Stimulated activated effector memory CD8-positive, alpha-beta T cell treated with anti-CD3 and anti-CD28 coated beads, Interleukin-12 subunit alpha, Interleukin-12 subunit beta, amount 100 ng/mL, for 72 hours (primary cell): ENCODE measurements at regions not wholly inside any gene's neighbourhood (a gene's known extent, or its start where the extent isn't known, plus 50 kb on each side); places are given as distances from the start of the nearest gene placed in this dataset.
A peak's percentile ranks its signal among the peaks of the same experiment; 100 is the strongest.
"Not testable (repeated sequence)": the region's sequence is repeated elsewhere in the genome, so short reads cannot be mapped to it uniquely, and the experiment has no call there.

Experiments
- ATAC-seq: fragments of 150-1000 bp; cut with Tn5 transposase; 2 replicates; pipeline ENCODE4 v1.10.0; 2021
- DNase-seq, 2 donors: peaks; one replicate each; pipeline ENCODE4 v3.0.0; 2021 to 2022; ENCODE audit warnings: low spot score in 2 of 2
- H3K27ac Mint-ChIP-seq: one replicate; pipeline ENCODE4 v1.8.0; 2022; ENCODE audit warnings: mild to moderate bottlenecking, mixed read lengths
- H3K36me3 Mint-ChIP-seq: one replicate; pipeline ENCODE4 v1.8.0; 2022; ENCODE audit warnings: mild to moderate bottlenecking, mixed read lengths
- H3K4me1 Mint-ChIP-seq: one replicate; pipeline ENCODE4 v1.8.0; 2022; ENCODE audit warnings: mixed read lengths
- H3K4me3 Mint-ChIP-seq: one replicate; pipeline ENCODE4 v1.8.0; 2022; ENCODE audit warnings: mild to moderate bottlenecking, mixed read lengths
- H3K9me3 Mint-ChIP-seq: one replicate; pipeline ENCODE4 v1.8.0; 2022; ENCODE audit warnings: mixed read lengths

DNA sequence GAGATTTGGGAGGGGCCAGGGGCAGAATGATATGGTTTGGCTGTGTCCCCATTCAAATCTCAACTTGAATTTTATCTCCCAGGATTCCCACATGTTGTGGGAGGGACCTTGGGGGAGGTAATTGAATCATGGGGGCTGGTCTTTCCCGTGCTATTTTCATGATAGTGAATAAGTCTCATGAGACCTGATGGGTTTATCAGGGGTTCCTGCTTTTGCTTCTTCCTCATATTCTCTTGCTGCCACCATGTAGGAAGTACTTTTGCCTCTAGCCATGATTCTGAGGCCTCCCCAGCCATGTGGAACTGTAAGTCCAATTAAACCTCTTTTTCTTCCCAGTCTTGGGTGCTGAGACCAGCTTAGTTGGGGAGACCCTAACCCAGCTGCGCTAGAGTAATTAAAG, 462.9 kb downstream of the REEP3 start:
- H3K4me1 Mint-ChIP-seq, DNase-seq, H3K27ac Mint-ChIP-seq, H3K36me3 Mint-ChIP-seq, H3K9me3 Mint-ChIP-seq, ATAC-seq, H3K4me3 Mint-ChIP-seq: not testable (repeated sequence)

DNA sequence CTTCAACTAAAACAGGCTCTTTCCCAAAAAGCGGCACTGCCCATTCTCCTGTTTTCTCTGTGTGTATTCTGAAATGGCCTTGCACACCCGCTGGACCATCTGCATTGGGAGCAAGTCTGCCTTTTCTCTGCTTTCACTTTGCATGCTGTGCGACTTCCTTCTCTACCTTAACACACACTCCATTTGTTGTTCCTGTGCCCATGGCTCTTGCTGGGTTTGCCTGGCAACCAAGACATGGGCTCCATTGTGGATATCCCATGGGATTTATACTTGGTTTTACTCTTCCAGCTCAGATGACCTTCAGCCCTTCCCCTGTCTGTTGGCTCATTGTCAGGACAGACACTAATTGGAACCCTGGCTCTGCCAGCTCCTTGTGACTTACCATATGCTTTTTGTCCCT, 465.3 kb downstream of the REEP3 start:
- no peaks in the 10 kb centered on the region for H3K36me3 Mint-ChIP-seq
- DNase-seq: no peak
- H3K4me1 Mint-ChIP-seq: no peaks in the 10 kb centered on the region
- H3K9me3 Mint-ChIP-seq: peaks cover 5% of the 10 kb centered on the region
- ATAC-seq: no peak
- H3K4me3 Mint-ChIP-seq: no peak overlapping the region
- no peak overlapping the region for H3K27ac Mint-ChIP-seq

DNA sequence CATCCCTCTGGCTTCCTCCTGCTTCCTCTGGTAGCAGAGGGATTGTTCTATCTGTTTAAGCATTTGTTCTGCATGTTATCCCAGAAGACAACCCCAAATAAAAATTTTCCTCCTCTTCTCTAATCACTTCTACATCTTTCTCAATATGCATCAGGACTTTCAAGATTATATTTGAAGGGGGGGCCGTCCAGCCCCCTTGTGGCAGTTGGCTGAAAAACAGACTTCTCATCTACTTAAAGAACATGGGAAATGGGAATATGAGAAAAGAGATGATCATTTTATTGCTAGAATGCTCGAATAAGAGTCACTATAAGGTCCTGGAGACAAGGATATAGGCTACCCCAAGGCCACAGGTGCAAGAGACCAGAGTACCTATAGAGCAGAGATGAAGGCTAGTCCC, 466.0 kb downstream of the REEP3 start:
- Mint-ChIP-seq H3K27ac (no peak overlapping the region), H3K9me3 (peaks cover 5% of the 10 kb centered on the region), H3K4me3 (no peak overlapping the region), H3K36me3 (no peaks in the 10 kb centered on the region), H3K4me1 (no peaks in the 10 kb centered on the region)
- no peak for DNase-seq
- ATAC-seq: no peak

DNA sequence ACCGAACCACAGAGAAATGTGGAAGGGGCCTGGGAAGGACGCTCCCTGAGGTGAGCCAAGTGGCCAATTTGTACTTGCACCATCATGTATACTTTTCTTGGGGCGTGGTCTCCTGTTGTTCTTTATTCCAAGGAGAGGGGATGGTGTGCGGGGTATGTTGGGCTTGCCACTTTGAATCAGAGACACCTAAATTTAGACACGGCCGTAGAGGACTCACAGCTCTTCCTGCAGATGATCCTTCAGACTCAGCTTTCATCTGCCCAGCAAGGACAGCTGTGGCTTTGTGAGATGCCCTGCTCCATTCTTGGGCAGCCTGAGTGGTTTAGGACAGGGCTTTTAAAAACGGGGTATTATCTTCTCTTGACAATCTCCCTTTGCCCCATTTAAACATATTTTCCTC, 473.2 kb downstream of the REEP3 start:
- no peak for ATAC-seq
- no peak overlapping the region for H3K27ac Mint-ChIP-seq
- H3K4me1 Mint-ChIP-seq: no peaks in the 10 kb centered on the region
- no peak overlapping the region for H3K4me3 Mint-ChIP-seq
- H3K36me3 Mint-ChIP-seq: no peaks in the 10 kb centered on the region
- no peak for DNase-seq
- peaks cover under 1% of the 10 kb centered on the region for H3K9me3 Mint-ChIP-seq

DNA sequence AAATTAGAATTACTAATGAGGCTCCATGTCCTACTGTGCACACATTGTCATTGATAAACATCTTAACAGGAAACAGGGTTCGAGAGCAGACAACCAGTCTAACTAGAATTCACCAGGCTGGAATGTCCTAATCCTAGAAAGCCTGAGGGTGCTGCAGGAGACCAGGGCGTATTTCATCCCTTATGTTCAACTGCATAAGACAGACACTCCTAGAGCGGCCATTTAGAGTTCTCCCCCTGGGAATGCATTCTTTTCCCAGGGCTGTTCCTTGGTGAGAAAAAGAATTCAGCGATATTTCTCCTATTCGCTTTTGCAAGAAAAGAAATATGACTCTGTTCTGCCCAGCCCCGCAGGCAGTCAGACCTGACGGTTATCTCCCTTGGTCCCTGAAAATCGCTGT, 486.0 kb downstream of the REEP3 start:
- Mint-ChIP-seq H3K9me3 (peaks cover 23% of the 10 kb centered on the region), H3K27ac (no peak overlapping the region), H3K4me3 (no peak overlapping the region), H3K4me1 (no peaks in the 10 kb centered on the region), H3K36me3 (no peaks in the 10 kb centered on the region)
- DNase-seq (no peak), ATAC-seq (no peak)

DNA sequence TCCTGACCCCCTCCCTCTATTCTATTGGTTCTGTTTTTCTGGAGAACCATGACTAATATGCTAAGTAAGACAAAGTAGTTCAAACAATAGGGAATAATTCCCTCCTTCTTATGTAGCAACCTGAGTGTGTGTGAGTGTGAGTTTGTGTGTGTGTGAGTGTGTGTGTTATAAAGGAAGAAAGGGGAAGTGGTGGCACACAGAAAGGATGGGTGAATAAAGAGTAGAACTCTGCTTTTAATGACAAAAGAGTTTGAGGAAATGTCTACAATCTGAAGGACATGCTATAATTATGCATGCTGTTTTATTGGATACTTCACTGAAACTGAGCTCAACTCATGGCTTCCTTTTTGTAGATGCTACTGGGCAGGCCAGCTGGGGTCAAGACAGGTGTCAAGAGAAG, 489.5 kb downstream of the REEP3 start:
- no peaks in the 10 kb centered on the region for H3K36me3 Mint-ChIP-seq
- no peak overlapping the region for H3K27ac Mint-ChIP-seq
- no peaks in the 10 kb centered on the region for H3K4me1 Mint-ChIP-seq
- no peak for DNase-seq
- ATAC-seq: no peak
- H3K4me3 Mint-ChIP-seq: no peak overlapping the region
- peaks cover 17% of the 10 kb centered on the region for H3K9me3 Mint-ChIP-seq

DNA sequence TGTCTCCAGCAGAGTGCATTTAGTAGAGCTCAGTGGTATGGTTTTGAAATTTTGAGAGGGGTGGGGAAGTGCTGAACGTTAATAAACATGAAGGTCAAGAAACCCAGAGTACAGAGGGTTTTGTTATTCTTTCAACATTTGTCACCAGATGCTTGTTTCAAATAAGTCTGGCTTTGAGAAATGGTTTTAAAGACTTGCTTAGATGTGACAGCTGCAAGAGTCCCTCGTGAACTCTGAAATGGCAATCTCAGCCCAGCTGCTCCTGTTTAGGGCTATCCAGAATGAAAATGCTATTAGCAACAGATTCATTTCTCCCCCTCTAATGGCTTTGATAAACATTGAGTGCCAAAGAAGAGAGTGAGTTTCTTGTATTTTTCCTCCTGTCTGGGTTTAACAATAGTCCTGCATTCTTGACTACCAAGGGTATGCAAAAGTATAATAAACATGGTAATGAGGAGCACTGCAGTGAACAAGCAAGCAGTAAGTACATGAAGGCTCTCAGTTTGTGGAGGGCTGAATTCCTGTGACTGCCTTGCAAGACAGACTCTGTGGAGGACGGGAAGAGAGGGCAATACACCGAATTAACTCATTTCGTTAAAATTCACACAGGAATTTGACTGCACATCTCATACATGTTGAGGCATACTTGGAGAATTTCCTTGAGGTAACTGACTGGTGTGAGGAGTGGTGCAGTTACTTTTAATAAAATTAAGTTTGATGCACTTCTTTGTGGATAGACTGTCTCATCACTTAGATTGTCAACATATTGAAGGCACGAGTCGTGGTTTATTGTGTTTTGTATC, 490.9 kb downstream of the REEP3 start:
- Mint-ChIP-seq H3K9me3 (peaks cover 10% of the 10 kb centered on the region), H3K27ac (no peak overlapping the region), H3K4me1 (no peaks in the 10 kb centered on the region), H3K4me3 (no peak overlapping the region), H3K36me3 (no peaks in the 10 kb centered on the region)
- DNase-seq (no peak), ATAC-seq (no peak)

DNA sequence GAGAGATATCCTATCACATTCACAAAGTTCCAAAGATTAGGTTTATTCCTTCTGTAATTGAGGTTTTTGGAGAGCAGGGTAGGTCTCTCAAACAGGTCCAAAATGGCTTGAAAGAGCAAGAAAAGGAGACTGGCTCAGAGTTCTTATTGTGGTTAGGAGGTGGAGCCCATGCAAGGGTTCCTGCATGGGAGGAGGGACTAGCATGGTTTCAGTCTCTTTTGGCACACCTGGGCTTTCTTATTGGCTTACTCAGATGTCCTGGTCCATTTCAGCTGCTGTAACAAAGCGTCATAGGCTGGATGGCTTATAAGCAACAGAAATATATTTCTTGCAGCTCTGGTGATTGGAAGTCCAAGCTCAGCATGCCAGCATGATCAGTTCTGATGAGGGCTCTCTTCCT, 493.1 kb downstream of the REEP3 start:
- ATAC-seq (no peak), DNase-seq (no peak)
- Mint-ChIP-seq H3K4me3 (no peak overlapping the region), H3K36me3 (no peaks in the 10 kb centered on the region), H3K27ac (no peak overlapping the region), H3K9me3 (peaks cover 10% of the 10 kb centered on the region), H3K4me1 (no peaks in the 10 kb centered on the region)

DNA sequence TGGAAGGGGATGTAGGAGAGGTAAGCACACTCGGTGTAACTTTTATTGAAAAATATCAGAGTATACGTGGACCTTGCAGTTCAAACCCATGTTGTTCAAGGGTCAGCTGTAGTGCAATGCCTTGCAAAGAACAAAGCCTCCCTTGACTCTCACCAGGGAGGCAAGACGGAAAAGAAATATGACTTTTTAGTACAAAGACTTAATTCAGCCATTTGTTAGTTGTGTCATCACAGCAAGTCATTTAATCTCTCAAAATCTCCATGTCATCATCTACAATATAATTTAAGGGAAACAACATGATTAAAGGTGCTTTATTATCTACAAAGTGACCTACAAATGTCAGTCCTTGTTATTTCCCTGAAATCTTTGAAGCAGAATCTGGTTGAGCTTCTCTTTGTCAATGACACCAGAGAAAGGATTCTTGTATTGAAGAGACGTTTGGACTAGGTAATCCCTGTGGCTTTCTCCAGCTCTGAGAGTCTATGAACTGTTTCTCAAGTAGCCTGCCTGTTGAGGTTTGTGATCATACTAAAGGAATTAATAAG, 502.8 kb downstream of the REEP3 start:
- DNase-seq (no peak), ATAC-seq (no peak)
- Mint-ChIP-seq H3K36me3 (no peaks in the 10 kb centered on the region), H3K4me1 (no peaks in the 10 kb centered on the region), H3K4me3 (no peak overlapping the region), H3K27ac (no peak overlapping the region), H3K9me3 (no peaks in the 10 kb centered on the region)

DNA sequence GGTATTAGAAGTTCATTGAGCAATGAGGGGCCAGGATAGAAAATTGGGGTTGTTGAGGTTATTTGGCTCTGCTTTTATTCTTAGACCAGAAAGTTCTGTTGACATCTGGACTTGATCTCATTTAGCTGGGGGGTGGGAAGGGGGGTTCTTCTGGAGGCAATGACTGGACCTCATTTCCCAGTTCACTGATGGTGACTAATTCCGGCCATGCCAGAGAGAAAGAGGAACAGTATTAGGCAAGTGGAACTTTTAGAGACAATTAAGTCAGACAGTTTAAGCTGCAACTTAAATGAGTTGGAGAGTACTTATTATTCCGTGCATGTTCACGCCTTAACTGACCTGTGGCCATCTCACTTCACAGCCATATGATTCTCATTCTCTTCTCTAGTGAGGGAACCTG, 512.5 kb downstream of the REEP3 start:
- Mint-ChIP-seq H3K9me3 (no peaks in the 10 kb centered on the region), H3K27ac (no peak overlapping the region), H3K4me3 (no peak overlapping the region), H3K36me3 (no peaks in the 10 kb centered on the region), H3K4me1 (no peaks in the 10 kb centered on the region)
- DNase-seq (no peak), ATAC-seq (no peak)

DNA sequence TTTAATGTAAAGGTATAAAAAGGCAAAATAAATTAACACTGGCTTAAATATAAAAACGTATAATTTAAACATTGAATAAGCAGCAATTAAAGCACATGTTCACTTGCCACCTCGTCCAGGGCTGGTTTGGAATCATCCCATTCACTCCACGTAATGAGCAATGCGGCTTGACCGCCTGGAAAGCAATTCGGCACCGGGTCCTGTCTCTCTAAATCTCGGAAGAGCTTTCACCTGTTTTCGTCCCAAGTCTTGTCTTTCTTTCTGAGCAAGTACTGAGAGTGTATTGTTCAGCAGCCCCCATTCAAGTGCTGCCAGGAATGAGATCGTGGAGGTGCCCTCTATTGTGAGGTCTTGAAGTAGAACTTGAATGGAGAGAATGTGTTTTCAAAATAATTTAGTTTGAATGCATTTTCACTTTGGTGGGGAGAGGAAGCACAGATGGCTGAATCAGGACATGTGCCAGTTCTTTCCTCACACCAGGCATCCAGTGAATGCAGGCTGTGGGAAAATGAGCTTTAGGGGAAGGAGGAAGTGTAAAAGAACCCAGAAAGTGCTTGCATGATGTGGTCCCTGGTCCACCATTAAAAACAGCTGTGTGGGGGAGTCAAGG, 515.2 kb downstream of the REEP3 start:
- H3K27ac Mint-ChIP-seq: no peak overlapping the region

DNA sequence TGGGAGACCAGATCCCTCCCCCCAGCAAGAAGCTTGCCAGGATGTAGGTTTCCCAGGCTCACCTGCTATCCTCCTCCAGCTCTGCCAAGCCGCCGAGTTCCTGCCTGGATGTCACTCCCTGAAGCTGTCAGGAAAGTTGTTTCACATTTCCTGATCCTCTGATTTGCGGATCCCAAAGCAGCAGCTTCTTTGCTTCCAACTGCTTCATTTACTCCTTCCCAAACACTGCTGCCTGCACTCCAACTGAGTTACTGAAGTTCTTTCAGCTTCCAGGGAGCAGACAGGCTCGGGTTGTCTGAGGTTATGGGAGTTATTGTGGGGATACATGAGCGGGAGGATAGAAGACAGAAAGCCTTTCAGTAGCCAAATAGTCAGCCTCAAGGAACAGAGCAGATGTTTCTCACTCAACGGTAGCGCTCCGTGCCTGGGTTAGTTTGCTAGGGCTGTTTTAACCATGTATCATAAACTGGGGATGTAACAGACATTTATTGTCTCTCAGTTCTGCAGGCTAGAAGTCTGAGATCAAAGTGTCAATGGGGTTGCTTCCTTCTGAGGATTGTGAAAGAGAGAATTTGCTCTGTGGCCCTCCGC, 516.0 kb downstream of the REEP3 start:
- no peaks in the 10 kb centered on the region for H3K36me3 Mint-ChIP-seq
- H3K9me3 Mint-ChIP-seq: no peaks in the 10 kb centered on the region

More for the DNA sequence above, 515.2 kb downstream of the REEP3 start:
- no peak for DNase-seq
- no peak overlapping the region for H3K4me3 Mint-ChIP-seq
- no peaks in the 10 kb centered on the region for H3K9me3 Mint-ChIP-seq
- ATAC-seq: no peak
- H3K4me1 Mint-ChIP-seq: peaks cover 5% of the 10 kb centered on the region
- no peaks in the 10 kb centered on the region for H3K36me3 Mint-ChIP-seq

DNA sequence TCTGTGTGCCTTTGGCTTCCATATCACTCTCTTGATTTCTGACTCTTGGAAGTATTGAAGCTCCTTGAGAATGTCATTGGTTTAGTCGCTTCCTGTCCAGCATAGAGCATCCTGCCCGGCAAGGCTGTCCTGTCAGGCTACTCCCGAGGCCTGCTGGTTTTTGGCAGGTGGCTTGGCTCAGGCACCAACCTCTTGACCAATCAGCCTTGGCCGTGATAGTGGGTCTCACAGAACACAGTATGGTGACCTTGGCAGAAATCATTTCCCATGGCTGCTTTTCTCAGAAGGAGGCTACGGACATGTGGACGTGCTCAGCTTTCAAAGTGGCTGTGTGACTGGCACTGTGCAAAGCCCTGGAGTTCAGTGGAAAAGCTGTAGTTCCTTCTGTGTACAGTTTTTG, 516.9 kb downstream of the REEP3 start:
- ATAC-seq: no peak
- peaks cover 5% of the 10 kb centered on the region for H3K4me1 Mint-ChIP-seq

More for the DNA sequence above, 516.0 kb downstream of the REEP3 start:
- Mint-ChIP-seq H3K4me1 (peaks cover 5% of the 10 kb centered on the region), H3K27ac (no peak overlapping the region), H3K4me3 (no peak overlapping the region)
- DNase-seq (no peak), ATAC-seq (no peak)

DNA sequence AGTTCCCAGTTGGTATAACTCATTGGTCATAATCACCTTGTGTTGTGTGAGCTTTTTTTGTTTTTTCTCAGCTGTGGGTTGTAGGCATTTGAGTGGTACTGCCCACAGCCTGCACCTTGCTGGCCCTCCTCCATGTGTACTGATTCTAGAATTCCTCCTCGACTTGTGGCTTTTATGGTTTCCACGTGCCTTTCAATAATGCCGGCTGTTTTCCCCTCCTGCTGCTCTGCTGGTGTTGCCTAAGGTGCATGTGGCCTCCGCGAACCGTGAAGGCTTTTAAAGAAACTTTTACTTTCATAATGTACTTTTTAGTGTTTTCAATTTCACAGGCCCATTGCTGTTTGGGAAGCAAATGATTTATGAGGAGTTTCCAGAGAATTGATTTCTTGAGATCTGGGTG, 518.0 kb downstream of the REEP3 start:
- Mint-ChIP-seq H3K27ac (no peak overlapping the region), H3K36me3 (no peaks in the 10 kb centered on the region), H3K9me3 (no peaks in the 10 kb centered on the region), H3K4me1 (peaks cover 5% of the 10 kb centered on the region), H3K4me3 (no peak overlapping the region)
- ATAC-seq (no peak), DNase-seq (no peak)

More for the DNA sequence above, 516.9 kb downstream of the REEP3 start:
- peak overlapping the region; percentile 58 for H3K27ac Mint-ChIP-seq
- no peak for DNase-seq
- H3K9me3 Mint-ChIP-seq: no peaks in the 10 kb centered on the region
- H3K36me3 Mint-ChIP-seq: no peaks in the 10 kb centered on the region
- no peak overlapping the region for H3K4me3 Mint-ChIP-seq

DNA sequence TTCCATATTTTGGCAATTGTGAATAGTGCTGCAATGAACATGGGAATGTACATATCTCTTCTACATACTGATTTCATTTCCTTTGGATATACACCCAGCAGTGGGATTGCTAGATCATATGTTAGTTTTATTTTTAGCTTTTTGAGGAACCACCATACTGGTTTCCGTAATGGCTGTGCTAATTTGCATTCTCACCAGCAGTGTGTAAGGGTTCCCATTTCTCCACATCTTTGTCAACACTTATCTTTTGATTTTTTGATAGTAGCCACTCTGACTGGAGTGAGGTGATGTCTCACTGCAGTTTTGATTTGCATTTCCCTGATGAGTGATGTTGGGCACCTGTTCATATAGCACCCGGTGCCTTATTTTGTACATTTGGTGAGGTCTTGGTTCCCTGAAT, 519.6 kb downstream of the REEP3 start:
- peak; percentile 8 for ATAC-seq
- Mint-ChIP-seq H3K36me3 (no peaks in the 10 kb centered on the region), H3K27ac (no peak overlapping the region), H3K4me1 (peaks cover 5% of the 10 kb centered on the region), H3K9me3 (no peaks in the 10 kb centered on the region), H3K4me3 (peak overlapping the region; percentile 46)
- no peak for DNase-seq
